ENCODE measurements at regions not wholly inside any gene's neighbourhood (a gene's known extent, or its start where the extent isn't known, plus 50 kb on each side); places are given as distances from the start of the nearest gene placed in this dataset.
A peak's percentile ranks its signal among the peaks of the same experiment; 100 is the strongest.

DNA sequence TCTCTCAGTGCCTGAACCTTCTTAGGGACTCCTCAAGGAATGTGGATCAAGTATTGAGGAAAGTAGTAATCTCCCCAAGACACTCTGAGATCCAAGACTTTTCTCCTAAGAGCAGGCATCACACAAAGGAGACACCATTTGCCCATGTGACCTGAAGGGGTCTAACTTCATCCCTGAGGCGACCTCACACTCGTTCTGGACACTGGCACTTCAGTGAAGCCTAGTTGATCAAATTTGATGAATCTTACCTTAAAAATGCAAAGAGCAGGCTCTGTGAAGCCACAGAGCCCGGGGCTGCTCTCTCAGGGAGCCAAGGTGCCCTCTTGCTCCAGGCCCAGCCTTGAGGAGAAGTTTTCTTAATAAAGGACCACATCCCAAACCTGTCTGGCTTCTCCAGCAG lies 64.3 kb downstream of the SCN11A start:
- no peak overlapping the region for H3K4me3 ChIP-seq
- no peaks in the 10 kb centered on the region for H3K36me3 ChIP-seq
- DNase-seq, result no peak
- 63 to 69% (median 64%) methylated on average over 3 of the region's 3 CpGs for WGBS, 4 donors
- TF ChIP-seq POLR2A (IDR thresholded peaks at IDR 0.05), result no peak
- TF ChIP-seq, protein P1, sequence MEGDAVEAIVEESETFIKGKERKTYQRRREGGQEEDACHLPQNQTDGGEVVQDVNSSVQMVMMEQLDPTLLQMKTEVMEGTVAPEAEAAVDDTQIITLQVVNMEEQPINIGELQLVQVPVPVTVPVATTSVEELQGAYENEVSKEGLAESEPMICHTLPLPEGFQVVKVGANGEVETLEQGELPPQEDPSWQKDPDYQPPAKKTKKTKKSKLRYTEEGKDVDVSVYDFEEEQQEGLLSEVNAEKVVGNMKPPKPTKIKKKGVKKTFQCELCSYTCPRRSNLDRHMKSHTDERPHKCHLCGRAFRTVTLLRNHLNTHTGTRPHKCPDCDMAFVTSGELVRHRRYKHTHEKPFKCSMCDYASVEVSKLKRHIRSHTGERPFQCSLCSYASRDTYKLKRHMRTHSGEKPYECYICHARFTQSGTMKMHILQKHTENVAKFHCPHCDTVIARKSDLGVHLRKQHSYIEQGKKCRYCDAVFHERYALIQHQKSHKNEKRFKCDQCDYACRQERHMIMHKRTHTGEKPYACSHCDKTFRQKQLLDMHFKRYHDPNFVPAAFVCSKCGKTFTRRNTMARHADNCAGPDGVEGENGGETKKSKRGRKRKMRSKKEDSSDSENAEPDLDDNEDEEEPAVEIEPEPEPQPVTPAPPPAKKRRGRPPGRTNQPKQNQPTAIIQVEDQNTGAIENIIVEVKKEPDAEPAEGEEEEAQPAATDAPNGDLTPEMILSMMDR (IDR thresholded peaks at IDR 0.05), result no peak
- H3K4me1 ChIP-seq, result no peaks in the 10 kb centered on the region
- peaks cover 0 to 5% (median 0%) of the 10 kb centered on the region in 9 donors for H3K27me3 ChIP-seq
- H3K27ac ChIP-seq, result no peak overlapping the region
- ATAC-seq, result no peak
- intact Hi-C loops (cut with DNase I), result no loop called here
- H3K9me3 ChIP-seq, result no peaks in the 10 kb centered on the region

DNA sequence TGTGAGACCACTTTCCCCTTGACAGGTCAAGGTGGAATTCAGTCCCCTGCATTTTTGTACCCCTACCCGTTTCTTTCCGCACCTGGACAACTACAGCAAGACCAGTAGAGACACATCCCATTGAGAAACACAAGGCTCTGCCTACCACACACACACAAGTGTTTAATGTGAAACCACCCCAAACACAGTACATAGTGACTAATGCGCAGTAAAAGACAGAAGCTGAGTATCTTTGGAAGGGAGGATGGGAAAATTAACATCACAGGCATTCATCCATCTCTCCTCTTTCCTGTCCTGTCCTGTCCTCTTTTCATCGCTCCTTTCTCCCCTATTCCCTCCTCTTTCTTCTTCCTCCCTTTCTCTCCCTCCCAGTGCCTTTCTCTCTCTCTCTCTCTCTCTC lies 64.8 kb downstream of the SCN11A start:
- no peaks in the 10 kb centered on the region for H3K4me1 ChIP-seq
- peaks cover 0 to 5% (median 0%) of the 10 kb centered on the region in 9 donors for H3K27me3 ChIP-seq
- H3K36me3 ChIP-seq, result no peaks in the 10 kb centered on the region
- no peak for ATAC-seq
- no peaks in the 10 kb centered on the region for H3K9me3 ChIP-seq
- H3K4me3 ChIP-seq, result no peak overlapping the region
- no peak for DNase-seq
- H3K27ac ChIP-seq, result no peak overlapping the region
- TF ChIP-seq, protein P1 (IDR thresholded peaks at IDR 0.05), result no peak
- TF ChIP-seq POLR2A (IDR thresholded peaks at IDR 0.05), result no peak
- intact Hi-C loops (cut with DNase I), result no loop called here
- WGBS, 4 donors, result 66 to 91% (median 84%) methylated on average over 4 of the region's 4 CpGs

DNA sequence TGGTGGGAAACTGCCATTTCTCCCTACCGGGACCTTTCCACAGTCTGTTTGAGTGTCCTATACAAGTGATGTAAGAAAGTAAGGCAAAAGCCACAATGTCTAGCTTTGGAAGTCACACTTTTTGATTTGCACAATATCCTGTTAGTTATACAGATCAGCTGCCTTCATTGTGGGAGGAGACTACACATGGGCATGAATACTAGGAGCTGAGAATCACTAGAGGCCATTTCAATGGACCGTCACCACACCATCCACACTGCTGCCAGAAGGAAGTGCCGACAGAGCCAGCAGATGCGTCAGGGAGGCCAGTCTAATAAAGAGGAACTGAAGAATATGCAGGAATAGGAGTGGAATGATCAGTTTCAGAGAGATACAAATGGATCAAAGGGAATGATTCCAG lies 65.8 kb downstream of the SCN11A start:
- H3K36me3 ChIP-seq, result no peaks in the 10 kb centered on the region
- ATAC-seq, result peak in 1 of 4 donors; percentile 53
- H3K9me3 ChIP-seq, result no peaks in the 10 kb centered on the region
- DNase-seq, result no peak
- no peak for TF ChIP-seq POLR2A (IDR thresholded peaks at IDR 0.05)
- TF ChIP-seq, protein P1 (IDR thresholded peaks at IDR 0.05), result no peak
- intact Hi-C loops (cut with DNase I), result no loop called here
- H3K27ac ChIP-seq, result no peak overlapping the region
- 75 to 88% (median 79%) methylated on average over 4 of the region's 4 CpGs for WGBS, 4 donors
- no peak overlapping the region for H3K4me3 ChIP-seq
- peaks cover 0 to 5% (median 0%) of the 10 kb centered on the region in 9 donors for H3K27me3 ChIP-seq
- H3K4me1 ChIP-seq, result no peaks in the 10 kb centered on the region

- H3K27me3 ChIP-seq, result peaks cover 0 to 5% (median 0%) of the 10 kb centered on the region in 9 donors
- H3K36me3 ChIP-seq, result no peaks in the 10 kb centered on the region
- no peak for ATAC-seq
- H3K4me1 ChIP-seq, result no peaks in the 10 kb centered on the region
- H3K9me3 ChIP-seq, result no peaks in the 10 kb centered on the region
- H3K4me3 ChIP-seq, result no peak overlapping the region
- TF ChIP-seq POLR2A (IDR thresholded peaks at IDR 0.05), result no peak
- TF ChIP-seq, protein P1 (IDR thresholded peaks at IDR 0.05), result no peak
- intact Hi-C loops (cut with DNase I), result no loop called here
- H3K27ac ChIP-seq, result no peak overlapping the region
- no peak for DNase-seq
These were observed 66.2 kb downstream of the SCN11A start for GRCh38 chr3:38985581-38985980.

Data from heart left ventricle (tissue), 16 donors.